HepG2 (cell line): ENCODE measurements at regions not wholly inside any gene's neighbourhood (a gene's known extent, or its start where the extent isn't known, plus 50 kb on each side); places are given as distances from the start of the nearest gene placed in this dataset.
A peak's percentile ranks its signal among the peaks of the same experiment; 100 is the strongest.

ENCODE experiments used
- ARID3A ChIP-seq: IDR thresholded peaks from 2 replicates; pipeline ENCODE4 v1.6.1; 2012; ENCODE audit warnings: low read depth, low read length, improper control_type of control experiment
- HNRNPUL1 ChIP-seq: fragments of 200-400 bp; formaldehyde crosslinking; IDR thresholded peaks from 2 replicates; pipeline ENCODE4 v1.6.1; 2017; ENCODE audit warnings: low read depth, mild to moderate bottlenecking, low read length, moderate library complexity
- NFATC3 ChIP-seq: sonication (generic); formaldehyde crosslinking; IDR thresholded peaks from 2 replicates; pipeline ENCODE4 v1.5.1; 2020; ENCODE audit warnings: mild to moderate bottlenecking, missing genetic modification reagents
- RBM39 ChIP-seq: fragments of 200-400 bp; formaldehyde crosslinking; IDR thresholded peaks from one replicate; pipeline ENCODE4 v1.6.1; 2018; ENCODE audit warnings: antibody characterized with exemption, mild to moderate bottlenecking, low read depth, low read length; ENCODE audit not compliant: poor library complexity, severe bottlenecking
- ZBTB34 ChIP-seq: sonication (generic); formaldehyde crosslinking; IDR thresholded peaks from 2 replicates; pipeline ENCODE4 v1.8.0; 2022; ENCODE audit warnings: mild to moderate bottlenecking, missing genetic modification reagents
- ZBTB39 ChIP-seq: sonication (generic); formaldehyde crosslinking; IDR thresholded peaks from 2 replicates; pipeline ENCODE4 v1.5.0; 2020; ENCODE audit warnings: missing genetic modification reagents
- ZFP36L1 ChIP-seq: sonication (generic); formaldehyde crosslinking; IDR thresholded peaks from 2 replicates; pipeline ENCODE4 v1.8.0; 2022; ENCODE audit warnings: mild to moderate bottlenecking, missing genetic modification reagents, moderate library complexity
- ZNF101 ChIP-seq: sonication (generic); formaldehyde crosslinking; IDR thresholded peaks from 2 replicates; pipeline ENCODE4 v1.4.0; 2020; ENCODE audit warnings: mild to moderate bottlenecking, low read depth, missing genetic modification reagents, borderline replicate concordance
- ZNF121 ChIP-seq: sonication (generic); formaldehyde crosslinking; IDR thresholded peaks from 2 replicates; pipeline ENCODE4 v1.5.0; 2020; ENCODE audit warnings: mild to moderate bottlenecking, missing genetic modification reagents
- ZNF142 ChIP-seq: sonication (generic); formaldehyde crosslinking; IDR thresholded peaks from 2 replicates; pipeline ENCODE4 v1.4.0; 2020; ENCODE audit warnings: missing genetic modification reagents
- ZNF446 ChIP-seq: sonication (generic); formaldehyde crosslinking; IDR thresholded peaks from 2 replicates; pipeline ENCODE4 v1.5.0; 2020; ENCODE audit warnings: mild to moderate bottlenecking, missing genetic modification reagents
- ZNF496 ChIP-seq: sonication (generic); formaldehyde crosslinking; IDR thresholded peaks from 2 replicates; pipeline ENCODE4 v1.8.1; 2023; ENCODE audit warnings: mild to moderate bottlenecking, moderate library complexity, missing genetic modification reagents; ENCODE audit not compliant: insufficient replicate concordance
- ZNF552 ChIP-seq: sonication (generic); formaldehyde crosslinking; IDR thresholded peaks from 2 replicates; pipeline ENCODE4 v1.9.0; 2022; ENCODE audit warnings: missing genetic modification reagents, mild to moderate bottlenecking, borderline replicate concordance
- TF ChIP-seq, protein P1 (sequence below): sonication (generic); formaldehyde crosslinking; IDR thresholded peaks from 2 replicates; pipeline ENCODE4 v1.8.1; 2023; ENCODE audit warnings: missing genetic modification reagents, inconsistent platforms, borderline replicate concordance
- TF ChIP-seq, protein P2 (sequence below): sonication (generic); formaldehyde crosslinking; IDR thresholded peaks from 2 replicates; pipeline ENCODE4 v1.4.0; 2020; ENCODE audit warnings: missing genetic modification reagents
- TF ChIP-seq, protein P3 (sequence below): sonication (generic); formaldehyde crosslinking; IDR thresholded peaks from 2 replicates; pipeline ENCODE4 v1.4.0; 2020; ENCODE audit warnings: mild to moderate bottlenecking, missing genetic modification reagents

GRCh38 chr10:28769091-28769604 is 91.8 kb downstream of the BAMBI start (continued):
- TF ChIP-seq, protein P1, sequence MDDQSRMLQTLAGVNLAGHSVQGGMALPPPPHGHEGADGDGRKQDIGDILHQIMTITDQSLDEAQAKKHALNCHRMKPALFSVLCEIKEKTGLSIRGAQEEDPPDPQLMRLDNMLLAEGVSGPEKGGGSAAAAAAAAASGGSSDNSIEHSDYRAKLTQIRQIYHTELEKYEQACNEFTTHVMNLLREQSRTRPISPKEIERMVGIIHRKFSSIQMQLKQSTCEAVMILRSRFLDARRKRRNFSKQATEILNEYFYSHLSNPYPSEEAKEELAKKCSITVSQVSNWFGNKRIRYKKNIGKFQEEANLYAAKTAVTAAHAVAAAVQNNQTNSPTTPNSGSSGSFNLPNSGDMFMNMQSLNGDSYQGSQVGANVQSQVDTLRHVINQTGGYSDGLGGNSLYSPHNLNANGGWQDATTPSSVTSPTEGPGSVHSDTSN (CRISPR knock-in tag), result no peak
- TF ChIP-seq ZNF101 (CRISPR knock-in tag) (no peak), RBM39 (no peak), ZNF552 (no peak), ZNF142 (no peak), ZFP36L1 (CRISPR knock-in tag) (no peak), ARID3A (peak; percentile 76; the same call in 1 of the 2 replicates), ZNF121 (CRISPR knock-in tag) (no peak), NFATC3 (CRISPR knock-in tag) (no peak), ZNF496 (no peak), ZBTB34 (CRISPR knock-in tag) (no peak), ZBTB39 (CRISPR knock-in tag) (no peak), ZNF446 (CRISPR knock-in tag) (no peak), HNRNPUL1 (no peak)
- TF ChIP-seq, protein P2, sequence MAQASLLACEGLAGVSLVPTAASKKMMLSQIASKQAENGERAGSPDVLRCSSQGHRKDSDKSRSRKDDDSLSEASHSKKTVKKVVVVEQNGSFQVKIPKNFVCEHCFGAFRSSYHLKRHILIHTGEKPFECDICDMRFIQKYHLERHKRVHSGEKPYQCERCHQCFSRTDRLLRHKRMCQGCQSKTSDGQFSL (CRISPR knock-in tag), result no peak
- TF ChIP-seq, protein P3, sequence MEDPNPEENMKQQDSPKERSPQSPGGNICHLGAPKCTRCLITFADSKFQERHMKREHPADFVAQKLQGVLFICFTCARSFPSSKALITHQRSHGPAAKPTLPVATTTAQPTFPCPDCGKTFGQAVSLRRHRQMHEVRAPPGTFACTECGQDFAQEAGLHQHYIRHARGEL (CRISPR knock-in tag), result no peak
